Keratinocyte (primary cell): ENCODE measurements at regions not wholly inside any gene's neighbourhood (a gene's known extent, or its start where the extent isn't known, plus 50 kb on each side); places are given as distances from the start of the nearest gene placed in this dataset.

ENCODE experiments used
- DNase-seq: peaks from one replicate; pipeline ENCODE4 v3.0.0-alpha.2; 2011; ENCODE audit warnings: low read depth, missing footprints, low spot score
- FAIRE-seq: peaks from 2 replicates; lab custom pipeline; 2011; peaks lifted over from hg19 to GRCh38; lab: Jason Lieb, UNC
- H2AFZ ChIP-seq: 2 replicates; pipeline ENCODE4 v1.6.0; 2012; ENCODE audit warnings: low read length, control low read depth, inconsistent platforms; ENCODE audit not compliant: control insufficient read depth
- H3K27ac ChIP-seq: 2 replicates; pipeline ENCODE4 v1.5.1; 2011; ENCODE audit warnings: low read length; ENCODE audit not compliant: control insufficient read depth, insufficient read depth
- H3K27me3 ChIP-seq: 3 replicates; pipeline ENCODE4 v1.6.0; 2011; ENCODE audit warnings: low read length; ENCODE audit not compliant: control insufficient read depth, insufficient read depth; ENCODE audit errors: extremely low read depth
- H3K36me3 ChIP-seq, 2 experiments: 2 replicates in 1 of 2; 3 replicates in 1 of 2; pipeline ENCODE4 v1.5.1; 2011; ENCODE audit warnings: low read length in 2 of 2, mild to moderate bottlenecking in 1 of 2; ENCODE audit not compliant: control insufficient read depth in 2 of 2, insufficient read depth in 2 of 2; ENCODE audit errors: extremely low read depth in 1 of 2
- H3K4me1 ChIP-seq: 3 replicates; pipeline ENCODE4 v1.5.1; 2011; ENCODE audit warnings: low read length; ENCODE audit not compliant: control insufficient read depth, insufficient read depth; ENCODE audit errors: extremely low read depth
- H3K4me2 ChIP-seq: 3 replicates; pipeline ENCODE4 v1.6.0; 2011; ENCODE audit warnings: low read depth, low read length; ENCODE audit not compliant: control insufficient read depth, insufficient read depth; ENCODE audit errors: extremely low read depth
- H3K4me3 ChIP-seq, 3 experiments: fragments of 200-600 bp in 1 of 3; sonication (generic) in 1 of 3; 2 replicates in 2 of 3; 3 replicates in 1 of 3; pipeline ENCODE4 v1.5.1; 2011 to 2016; ENCODE audit warnings: low read length in 3 of 3, mild to moderate bottlenecking in 3 of 3, control low read depth in 2 of 3, inconsistent platforms in 1 of 3, low read depth in 1 of 3, mixed read lengths in 1 of 3, mixed run types in 1 of 3, moderate library complexity in 1 of 3; ENCODE audit not compliant: control insufficient read depth in 2 of 3, insufficient read depth in 2 of 3; ENCODE audit errors: extremely low read depth in 1 of 3
- H3K79me2 ChIP-seq: 2 replicates; pipeline ENCODE4 v1.6.0; 2012; ENCODE audit warnings: low read length; ENCODE audit not compliant: control insufficient read depth, insufficient read depth
- H3K9ac ChIP-seq: 3 replicates; pipeline ENCODE4 v1.6.0; 2011; ENCODE audit warnings: low read length; ENCODE audit not compliant: control insufficient read depth, insufficient read depth; ENCODE audit errors: extremely low read depth
- H3K9me1 ChIP-seq: 3 replicates; pipeline ENCODE4 v1.6.0; 2011; ENCODE audit warnings: low read length; ENCODE audit not compliant: control insufficient read depth, insufficient read depth; ENCODE audit errors: extremely low read depth
- H3K9me3 ChIP-seq: 2 replicates; pipeline ENCODE4 v1.5.1; 2012; ENCODE audit warnings: low read depth, low read length; ENCODE audit not compliant: control insufficient read depth
- H4K20me1 ChIP-seq: 3 replicates; pipeline ENCODE4 v1.6.0; 2011; ENCODE audit warnings: low read length; ENCODE audit not compliant: control insufficient read depth, insufficient read depth; ENCODE audit errors: extremely low read depth
- CTCF ChIP-seq, 3 experiments: IDR thresholded peaks in 1 of 3; conservative IDR thresholded peaks in 1 of 3; optimal IDR thresholded peaks in 1 of 3; 2 replicates in 2 of 3; 3 replicates in 1 of 3; pipeline versions ENCODE3 to v1.5.1; 2011; ENCODE audit warnings: low read length in 3 of 3, mild to moderate bottlenecking in 3 of 3, moderate library complexity in 2 of 3, control low read depth in 1 of 3, inconsistent platforms in 1 of 3; ENCODE audit not compliant: insufficient read depth in 2 of 3; ENCODE audit errors: extremely low read depth in 1 of 3
- EZH2 ChIP-seq: IDR thresholded peaks from one replicate; pipeline ENCODE4 v1.6.1; 2012; ENCODE audit warnings: inconsistent platforms, mild to moderate bottlenecking, low read length, moderate library complexity
- dilution Hi-C: fragments of 300-500 bp; cut with MboI; formaldehyde crosslinking; loops from one replicate; pipeline ENCODE4 v1.7.0; 2020; ENCODE audit warnings: low sequenced_read_pairs; ENCODE audit not compliant: extremely low pct_ligation_motif_present

GRCh38 chr17:13740686-13741085, 139.0 kb upstream of the HS3ST3A1 start:
- TF ChIP-seq EZH2 (no peak), CTCF (optimal IDR thresholded peaks at IDR 0.05 in 1 of 3, IDR thresholded peaks at IDR 0.05 in 1 of 3, conservative IDR thresholded peaks at IDR 0.05 in 1 of 3; ENCODE audit: extremely low read depth in 1 of 3, insufficient read depth in 2 of 3, low read length in 3 of 3) (no peak)
- FAIRE-seq, result no peak
- dilution Hi-C loops, result no loop called here

GRCh38 chr17:13741744-13742143, 140.0 kb upstream of the HS3ST3A1 start:
- no peak overlapping the region for H3K27ac ChIP-seq
- H3K4me3 ChIP-seq, result no peak overlapping the region
- H3K9me3 ChIP-seq, result no peaks in the 10 kb centered on the region
- H3K9ac ChIP-seq, result no peak overlapping the region
- no peak for TF ChIP-seq CTCF (optimal IDR thresholded peaks at IDR 0.05 in 1 of 3, IDR thresholded peaks at IDR 0.05 in 1 of 3, conservative IDR thresholded peaks at IDR 0.05 in 1 of 3; ENCODE audit: extremely low read depth in 1 of 3, insufficient read depth in 2 of 3, low read length in 3 of 3)
- TF ChIP-seq EZH2, result no peak
- H2AFZ ChIP-seq, result no peak overlapping the region
- H3K9me1 ChIP-seq, result no peaks in the 10 kb centered on the region
- no peaks in the 10 kb centered on the region for H4K20me1 ChIP-seq
- DNase-seq, result no peak
- H3K4me1 ChIP-seq, result peaks cover 4% of the 10 kb centered on the region
- H3K27me3 ChIP-seq, result no peaks in the 10 kb centered on the region
- FAIRE-seq, result no peak
- H3K4me2 ChIP-seq, result no peak overlapping the region
- H3K79me2 ChIP-seq, result no peaks in the 10 kb centered on the region
- dilution Hi-C loops, result no loop called here
- no peaks in the 10 kb centered on the region for H3K36me3 ChIP-seq

More at GRCh38 chr17:13740686-13741085, 139.0 kb upstream of the HS3ST3A1 start:
- no peaks in the 10 kb centered on the region for H3K9me3 ChIP-seq
- no peaks in the 10 kb centered on the region for H3K79me2 ChIP-seq
- no peaks in the 10 kb centered on the region for H3K36me3 ChIP-seq
- H3K27me3 ChIP-seq, result no peaks in the 10 kb centered on the region
- no peak overlapping the region for H3K27ac ChIP-seq
- no peak overlapping the region for H3K4me3 ChIP-seq
- H3K9me1 ChIP-seq, result no peaks in the 10 kb centered on the region
- no peak overlapping the region for H2AFZ ChIP-seq
- peaks cover 4% of the 10 kb centered on the region for H3K4me1 ChIP-seq
- DNase-seq, result no peak
- no peak overlapping the region for H3K9ac ChIP-seq
- no peaks in the 10 kb centered on the region for H4K20me1 ChIP-seq
- H3K4me2 ChIP-seq, result no peak overlapping the region
